HepG2 (cell line): ENCODE measurements at regions not wholly inside any gene's neighbourhood (a gene's known extent, or its start where the extent isn't known, plus 50 kb on each side); places are given as distances from the start of the nearest gene placed in this dataset.
A peak's percentile ranks its signal among the peaks of the same experiment; 100 is the strongest.

Experiments
- BORCS8-MEF2B ChIP-seq: sonication (generic); formaldehyde crosslinking; IDR thresholded peaks from 2 replicates; pipeline ENCODE4 v1.8.0; 2022; ENCODE audit warnings: mild to moderate bottlenecking, missing genetic modification reagents
- ESRRA ChIP-seq: sonication (generic); formaldehyde crosslinking; IDR thresholded peaks from 2 replicates; pipeline ENCODE4 v1.5.1; 2020; ENCODE audit warnings: mild to moderate bottlenecking, low read depth, missing genetic modification reagents
- GABPB1 ChIP-seq: IDR thresholded peaks from 2 replicates; pipeline ENCODE4 v1.6.1; 2016; ENCODE audit warnings: mild to moderate bottlenecking, missing genetic modification reagents, moderate library complexity, missing compliant biosample characterization
- HNRNPH1 ChIP-seq: fragments of 200-400 bp; formaldehyde crosslinking; optimal IDR thresholded peaks from 2 replicates; pipeline ENCODE3; 2017; ENCODE audit warnings: mild to moderate bottlenecking, low read depth, low read length
- HOXA7 ChIP-seq: sonication (generic); formaldehyde crosslinking; IDR thresholded peaks from 2 replicates; pipeline ENCODE4 v1.8.1; 2022; ENCODE audit warnings: mild to moderate bottlenecking, missing genetic modification reagents, moderate library complexity
- MBD4 ChIP-seq: IDR thresholded peaks from 2 replicates; pipeline ENCODE4 v1.6.1; 2012; ENCODE audit warnings: low read length, inconsistent platforms, borderline replicate concordance
- NCOA1 ChIP-seq: sonication (generic); formaldehyde crosslinking; IDR thresholded peaks from 2 replicates; pipeline ENCODE4 v1.9.0; 2021; ENCODE audit warnings: missing genetic modification reagents
- NFATC3 ChIP-seq: sonication (generic); formaldehyde crosslinking; IDR thresholded peaks from 2 replicates; pipeline ENCODE4 v1.5.1; 2020; ENCODE audit warnings: mild to moderate bottlenecking, missing genetic modification reagents
- NFIC ChIP-seq: IDR thresholded peaks from 2 replicates; pipeline ENCODE4 v1.6.1; 2012; ENCODE audit warnings: mild to moderate bottlenecking, low read length, inconsistent platforms
- NR2F1 ChIP-seq, 2 experiments: fragments of 450-650 bp in 1 of 2; formaldehyde crosslinking in 1 of 2; IDR thresholded peaks; 2 replicates each; pipeline versions ENCODE4 v1.5.0 to v1.6.1; 2016 to 2020; ENCODE audit warnings: mild to moderate bottlenecking in 1 of 2, missing compliant biosample characterization in 1 of 2, missing genetic modification reagents in 1 of 2, moderate library complexity in 1 of 2
- PAWR ChIP-seq: sonication (generic); formaldehyde crosslinking; IDR thresholded peaks from 2 replicates; pipeline ENCODE4 v1.4.0; 2020; ENCODE audit warnings: missing genetic modification reagents, mild to moderate bottlenecking, borderline replicate concordance
- PRMT3 ChIP-seq: sonication (generic); formaldehyde crosslinking; IDR thresholded peaks from 2 replicates; pipeline ENCODE4 v1.8.1; 2022; ENCODE audit warnings: low read depth, mild to moderate bottlenecking, moderate library complexity, missing genetic modification reagents, borderline replicate concordance
- RBM39 ChIP-seq: fragments of 200-400 bp; formaldehyde crosslinking; IDR thresholded peaks from one replicate; pipeline ENCODE4 v1.6.1; 2018; ENCODE audit warnings: antibody characterized with exemption, mild to moderate bottlenecking, low read depth, low read length; ENCODE audit not compliant: poor library complexity, severe bottlenecking
- REL ChIP-seq: sonication (generic); formaldehyde crosslinking; conservative IDR thresholded peaks from 2 replicates; pipeline ENCODE4 v1.8.0; 2022; ENCODE audit warnings: mild to moderate bottlenecking, missing genetic modification reagents, moderate library complexity
- RFXAP ChIP-seq: sonication (generic); formaldehyde crosslinking; IDR thresholded peaks from 2 replicates; pipeline ENCODE4 v1.4.0; 2020; ENCODE audit warnings: missing genetic modification reagents, borderline replicate concordance
- SKI ChIP-seq: fragments of 450-650 bp; IDR thresholded peaks from one replicate; pipeline ENCODE4 v1.6.1; 2018; ENCODE audit warnings: mild to moderate bottlenecking; ENCODE audit not compliant: partially characterized antibody
- SMARCE1 ChIP-seq: fragments of 450-650 bp; IDR thresholded peaks from 2 replicates; pipeline ENCODE4 v1.6.1; 2017; ENCODE audit warnings: borderline replicate concordance
- SRF ChIP-seq: IDR thresholded peaks from 2 replicates; pipeline ENCODE4 v1.6.1; 2011; ENCODE audit warnings: mild to moderate bottlenecking, low read depth, low read length, moderate library complexity
- TAF1 ChIP-seq: sonication (generic); formaldehyde crosslinking; IDR thresholded peaks from 2 replicates; pipeline ENCODE4 v1.4.0; 2020; ENCODE audit warnings: missing genetic modification reagents
- ZFP37 ChIP-seq: sonication (generic); formaldehyde crosslinking; IDR thresholded peaks from 2 replicates; pipeline ENCODE4 v1.4.0; 2020; ENCODE audit warnings: missing genetic modification reagents, borderline replicate concordance
- ZNF235 ChIP-seq: sonication (generic); formaldehyde crosslinking; IDR thresholded peaks from 2 replicates; pipeline ENCODE4 v1.8.1; 2023; ENCODE audit warnings: mild to moderate bottlenecking, missing genetic modification reagents, borderline replicate concordance
- ZNF263 ChIP-seq: sonication (generic); formaldehyde crosslinking; IDR thresholded peaks from 2 replicates; pipeline ENCODE4 v1.4.0; 2020; ENCODE audit warnings: missing genetic modification reagents
- ZNF510 ChIP-seq: sonication (generic); formaldehyde crosslinking; IDR thresholded peaks from 2 replicates; pipeline ENCODE4 v1.4.0; 2020; ENCODE audit warnings: low read depth, mild to moderate bottlenecking, missing genetic modification reagents
- ZNF607 ChIP-seq: sonication (generic); formaldehyde crosslinking; IDR thresholded peaks from 2 replicates; pipeline ENCODE4 v1.5.1; 2020; ENCODE audit warnings: missing genetic modification reagents, mild to moderate bottlenecking, borderline replicate concordance
- ZNF644 ChIP-seq: IDR thresholded peaks from 2 replicates; pipeline ENCODE4 v1.6.1; 2016; ENCODE audit warnings: low read depth
- TF ChIP-seq, protein P1 (sequence below): sonication (generic); formaldehyde crosslinking; IDR thresholded peaks from 2 replicates; pipeline ENCODE4 v1.4.0; 2020; ENCODE audit warnings: missing genetic modification reagents; ENCODE audit errors: not compliant biosample characterization
- TF ChIP-seq, protein P2 (sequence below): sonication (generic); formaldehyde crosslinking; IDR thresholded peaks from 2 replicates; pipeline ENCODE4 v1.4.0; 2020; ENCODE audit warnings: low read depth, missing genetic modification reagents

DNA sequence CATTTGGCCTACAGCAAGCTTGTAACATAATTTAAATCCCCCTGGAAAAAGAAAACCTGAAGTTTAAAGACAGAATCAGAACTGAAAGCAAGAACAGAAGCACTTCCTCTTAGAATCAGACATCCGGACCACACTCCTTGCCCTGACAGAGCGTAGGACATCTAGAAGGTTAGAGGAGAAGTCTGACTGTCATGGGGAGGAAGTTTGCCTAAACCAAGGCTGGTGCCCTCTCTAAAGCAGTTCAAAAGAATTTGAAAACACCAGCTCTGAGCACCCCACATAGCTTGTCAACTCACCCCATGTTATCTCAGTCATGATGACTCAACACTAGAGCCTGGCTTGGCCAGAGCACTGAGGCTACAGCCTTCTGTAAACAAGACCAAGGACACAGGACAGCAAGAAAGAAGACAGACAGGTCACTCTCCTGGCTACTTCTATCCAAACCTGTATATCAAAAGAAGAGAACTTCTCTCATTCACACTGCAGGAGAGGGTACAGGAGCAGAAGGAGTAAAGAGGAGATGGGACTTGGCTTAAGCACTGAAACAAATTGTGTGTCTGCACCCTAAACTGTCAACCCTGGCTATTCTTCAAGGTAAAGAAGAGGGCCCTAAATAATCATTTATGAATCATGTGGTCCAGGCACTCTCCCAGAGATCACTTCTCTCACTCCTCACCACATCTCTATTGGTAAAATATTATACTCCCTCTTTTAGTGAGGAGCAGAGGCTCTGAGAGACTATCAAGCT is 198.6 kb downstream of the MEMO1 start (continued):
- TF ChIP-seq MBD4 (no peak), RBM39 (no peak), ESRRA (CRISPR knock-in tag) (no peak), TAF1 (CRISPR knock-in tag) (no peak), RFXAP (CRISPR knock-in tag) (no peak), ZNF644 (CRISPR knock-in tag) (peak; percentile 99), NFIC (no peak), PRMT3 (CRISPR knock-in tag) (no peak), REL (CRISPR knock-in tag) (no peak), PAWR (CRISPR knock-in tag) (no peak), BORCS8-MEF2B (CRISPR knock-in tag) (no peak), SKI (no peak), HNRNPH1 (no peak), ZNF607 (CRISPR knock-in tag) (no peak; the same call in 1 of the 2 replicates), NCOA1 (CRISPR knock-in tag) (no peak), ZNF510 (no peak), SMARCE1 (no peak), SRF (no peak), NFATC3 (CRISPR knock-in tag) (no peak), HOXA7 (CRISPR knock-in tag) (no peak), NR2F1 (CRISPR knock-in tag; IDR thresholded peaks at IDR 0.05) (no peak), GABPB1 (CRISPR knock-in tag) (peak; percentile 39; the same call in 1 of the 2 replicates), ZFP37 (CRISPR knock-in tag) (no peak), ZNF263 (CRISPR knock-in tag) (peak; percentile 67; the same call in 1 of the 2 replicates), ZNF235 (CRISPR knock-in tag) (no peak)
- TF ChIP-seq, protein P1, sequence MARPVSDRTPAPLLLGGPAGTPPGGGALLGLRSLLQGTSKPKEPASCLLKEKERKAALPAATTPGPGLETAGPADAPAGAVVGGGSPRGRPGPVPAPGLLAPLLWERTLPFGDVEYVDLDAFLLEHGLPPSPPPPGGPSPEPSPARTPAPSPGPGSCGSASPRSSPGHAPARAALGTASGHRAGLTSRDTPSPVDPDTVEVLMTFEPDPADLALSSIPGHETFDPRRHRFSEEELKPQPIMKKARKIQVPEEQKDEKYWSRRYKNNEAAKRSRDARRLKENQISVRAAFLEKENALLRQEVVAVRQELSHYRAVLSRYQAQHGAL, result no peak
- TF ChIP-seq, protein P2, sequence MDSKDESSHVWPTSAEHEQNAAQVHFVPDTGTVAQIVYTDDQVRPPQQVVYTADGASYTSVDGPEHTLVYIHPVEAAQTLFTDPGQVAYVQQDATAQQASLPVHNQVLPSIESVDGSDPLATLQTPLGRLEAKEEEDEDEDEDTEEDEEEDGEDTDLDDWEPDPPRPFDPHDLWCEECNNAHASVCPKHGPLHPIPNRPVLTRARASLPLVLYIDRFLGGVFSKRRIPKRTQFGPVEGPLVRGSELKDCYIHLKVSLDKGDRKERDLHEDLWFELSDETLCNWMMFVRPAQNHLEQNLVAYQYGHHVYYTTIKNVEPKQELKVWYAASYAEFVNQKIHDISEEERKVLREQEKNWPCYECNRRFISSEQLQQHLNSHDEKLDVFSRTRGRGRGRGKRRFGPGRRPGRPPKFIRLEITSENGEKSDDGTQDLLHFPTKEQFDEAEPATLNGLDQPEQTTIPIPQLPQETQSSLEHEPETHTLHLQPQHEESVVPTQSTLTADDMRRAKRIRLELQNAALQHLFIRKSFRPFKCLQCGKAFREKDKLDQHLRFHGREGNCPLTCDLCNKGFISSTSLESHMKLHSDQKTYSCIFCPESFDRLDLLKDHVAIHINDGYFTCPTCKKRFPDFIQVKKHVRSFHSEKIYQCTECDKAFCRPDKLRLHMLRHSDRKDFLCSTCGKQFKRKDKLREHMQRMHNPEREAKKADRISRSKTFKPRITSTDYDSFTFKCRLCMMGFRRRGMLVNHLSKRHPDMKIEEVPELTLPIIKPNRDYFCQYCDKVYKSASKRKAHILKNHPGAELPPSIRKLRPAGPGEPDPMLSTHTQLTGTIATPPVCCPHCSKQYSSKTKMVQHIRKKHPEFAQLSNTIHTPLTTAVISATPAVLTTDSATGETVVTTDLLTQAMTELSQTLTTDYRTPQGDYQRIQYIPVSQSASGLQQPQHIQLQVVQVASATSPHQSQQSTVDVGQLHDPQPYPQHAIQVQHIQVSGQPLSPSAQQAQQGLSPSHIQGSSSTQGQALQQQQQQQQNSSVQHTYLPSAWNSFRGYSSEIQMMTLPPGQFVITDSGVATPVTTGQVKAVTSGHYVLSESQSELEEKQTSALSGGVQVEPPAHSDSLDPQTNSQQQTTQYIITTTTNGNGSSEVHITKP (CRISPR knock-in tag), result no peak
